Skeletal muscle tissue (tissue), 3 donors: ENCODE measurements at regions not wholly inside any gene's neighbourhood (a gene's known extent, or its start where the extent isn't known, plus 50 kb on each side); places are given as distances from the start of the nearest gene placed in this dataset.

Experiments used
- H3K27ac ChIP-seq: one replicate; pipeline ENCODE4 v1.7.0; 2013; ENCODE audit warnings: mild to moderate bottlenecking, low read depth, low read length, inconsistent platforms
- H3K27me3 ChIP-seq, 3 donors: one replicate each; pipeline ENCODE4 v1.7.0; 2013; ENCODE audit warnings: low read length in 3 of 3; ENCODE audit not compliant: control insufficient read depth in 3 of 3, insufficient read depth in 3 of 3
- H3K36me3 ChIP-seq, 3 donors: one replicate each; pipeline ENCODE4 v1.7.0; 2013; ENCODE audit warnings: low read length in 3 of 3; ENCODE audit not compliant: control insufficient read depth in 3 of 3, insufficient read depth in 3 of 3
- H3K4me1 ChIP-seq, 3 donors: one replicate each; pipeline ENCODE4 v1.7.0; 2013; ENCODE audit warnings: low read length in 3 of 3, mild to moderate bottlenecking in 3 of 3; ENCODE audit not compliant: control insufficient read depth in 3 of 3, insufficient read depth in 3 of 3
- H3K4me3 ChIP-seq, 3 donors: one replicate each; pipeline ENCODE4 v1.7.0; 2013; ENCODE audit warnings: low read length in 3 of 3
- H3K9ac ChIP-seq, 3 donors: one replicate each; pipeline ENCODE4 v1.7.0; 2013; ENCODE audit warnings: low read length in 3 of 3, mild to moderate bottlenecking in 3 of 3, moderate library complexity in 2 of 3, low read depth in 1 of 3
- H3K9me3 ChIP-seq, 3 donors: one replicate each; pipeline ENCODE4 v1.7.0; 2013; ENCODE audit warnings: low read length in 3 of 3; ENCODE audit not compliant: control insufficient read depth in 3 of 3
- donor health status: Osteomylitis.

GRCh38 chr15:88707771-88708654 lies 69.2 kb downstream of the ISG20 start:
- H3K9ac ChIP-seq = no peak overlapping the region
- peak overlapping the region in 1 of 3 donors; percentile 5 for H3K4me3 ChIP-seq
- peaks cover 5 to 26% (median 13%) of the 10 kb centered on the region in 3 donors for H3K4me1 ChIP-seq
- H3K9me3 ChIP-seq = no peaks in the 10 kb centered on the region
- H3K27ac ChIP-seq = peak overlapping the region; percentile 74
- H3K36me3 ChIP-seq = no peaks in the 10 kb centered on the region
- peaks cover 0 to 28% (median 10%) of the 10 kb centered on the region in 3 donors for H3K27me3 ChIP-seq

GRCh38 chr15:88708655-88709054 lies 69.8 kb downstream of the ISG20 start:
- Histone ChIP-seq H3K4me1 (peaks cover 5 to 26% (median 13%) of the 10 kb centered on the region in 3 donors), H3K4me3 (peak overlapping the region in 1 of 3 donors; percentile 5), H3K36me3 (no peaks in the 10 kb centered on the region), H3K9me3 (no peaks in the 10 kb centered on the region), H3K27ac (peak overlapping the region; percentile 74), H3K27me3 (peaks cover 0 to 28% (median 10%) of the 10 kb centered on the region in 3 donors), H3K9ac (no peak overlapping the region)

- no peak overlapping the region for H3K9ac ChIP-seq
- no peak overlapping the region for H3K4me3 ChIP-seq
- no peaks in the 10 kb centered on the region for H3K36me3 ChIP-seq
- H3K4me1 ChIP-seq = peaks cover 9 to 32% (median 19%) of the 10 kb centered on the region in 3 donors
- no peaks in the 10 kb centered on the region for H3K9me3 ChIP-seq
- no peak overlapping the region for H3K27ac ChIP-seq
- H3K27me3 ChIP-seq = peaks cover 0 to 28% (median 10%) of the 10 kb centered on the region in 3 donors
Observed at GRCh38 chr15:88710027-88710715, 71.4 kb downstream of the ISG20 start.

GRCh38 chr15:88711806-88712205 lies 73.0 kb downstream of the ISG20 start:
- no peak overlapping the region for H3K27ac ChIP-seq
- no peaks in the 10 kb centered on the region for H3K9me3 ChIP-seq
- no peak overlapping the region for H3K9ac ChIP-seq
- H3K36me3 ChIP-seq = no peaks in the 10 kb centered on the region
- H3K4me3 ChIP-seq = no peak overlapping the region
- peaks cover 0 to 17% (median 8%) of the 10 kb centered on the region in 3 donors for H3K27me3 ChIP-seq
- peaks cover 4 to 26% (median 16%) of the 10 kb centered on the region in 3 donors for H3K4me1 ChIP-seq

GRCh38 chr15:88714782-88715372 lies 76.1 kb downstream of the ISG20 start:
- Histone ChIP-seq H3K9ac (no peak overlapping the region), H3K36me3 (no peaks in the 10 kb centered on the region), H3K4me1 (peaks cover 4 to 11% (median 6%) of the 10 kb centered on the region in 3 donors), H3K9me3 (no peaks in the 10 kb centered on the region), H3K27ac (no peak overlapping the region), H3K27me3 (peaks cover 0 to 15% (median 11%) of the 10 kb centered on the region in 3 donors), H3K4me3 (no peak overlapping the region)

- Histone ChIP-seq H3K4me3 (no peak overlapping the region), H3K9ac (no peak overlapping the region), H3K9me3 (no peaks in the 10 kb centered on the region), H3K27me3 (peaks cover 0 to 12% (median 7%) of the 10 kb centered on the region in 3 donors), H3K36me3 (no peaks in the 10 kb centered on the region), H3K4me1 (peaks cover 4 to 9% (median 6%) of the 10 kb centered on the region in 3 donors), H3K27ac (no peak overlapping the region)
Observed at GRCh38 chr15:88716543-88717381, 77.9 kb downstream of the ISG20 start.

- H3K36me3 ChIP-seq = no peaks in the 10 kb centered on the region
- H3K9ac ChIP-seq = no peak overlapping the region
- H3K9me3 ChIP-seq = no peaks in the 10 kb centered on the region
- H3K4me3 ChIP-seq = no peak overlapping the region
- H3K27me3 ChIP-seq = peaks cover 0 to 9% (median 5%) of the 10 kb centered on the region in 3 donors
- peaks cover 4 to 9% (median 6%) of the 10 kb centered on the region in 3 donors for H3K4me1 ChIP-seq
- H3K27ac ChIP-seq = no peak overlapping the region
Observed at GRCh38 chr15:88717382-88718031, 78.7 kb downstream of the ISG20 start.

GRCh38 chr15:88718731-88719130 lies 79.9 kb downstream of the ISG20 start:
- H3K27me3 ChIP-seq = peaks cover 0 to 9% (median 5%) of the 10 kb centered on the region in 3 donors
- no peaks in the 10 kb centered on the region for H3K36me3 ChIP-seq

GRCh38 chr15:88719654-88720053 lies 80.8 kb downstream of the ISG20 start:
- Histone ChIP-seq H3K9ac (no peak overlapping the region), H3K4me3 (no peak overlapping the region), H3K27me3 (peaks cover 0 to 9% (median 5%) of the 10 kb centered on the region in 3 donors)

More at GRCh38 chr15:88718731-88719130, 79.9 kb downstream of the ISG20 start:
- no peaks in the 10 kb centered on the region for H3K9me3 ChIP-seq
- no peak overlapping the region for H3K4me3 ChIP-seq
- no peak overlapping the region for H3K9ac ChIP-seq
- H3K4me1 ChIP-seq = peaks cover 4 to 9% (median 6%) of the 10 kb centered on the region in 3 donors
- H3K27ac ChIP-seq = no peak overlapping the region

More at GRCh38 chr15:88719654-88720053, 80.8 kb downstream of the ISG20 start:
- peaks cover 4 to 7% (median 5%) of the 10 kb centered on the region in 3 donors for H3K4me1 ChIP-seq
- no peaks in the 10 kb centered on the region for H3K36me3 ChIP-seq
- no peaks in the 10 kb centered on the region for H3K9me3 ChIP-seq
- no peak overlapping the region for H3K27ac ChIP-seq
